HEK293 (cell line): ENCODE measurements at regions not wholly inside any gene's neighbourhood (a gene's known extent, or its start where the extent isn't known, plus 50 kb on each side); places are given as distances from the start of the nearest gene placed in this dataset.

ENCODE experiments used
- CTCF ChIA-PET: fragments of 350-600 bp; formaldehyde crosslinking; extraction: SDS; loops from one replicate; lab custom pipeline; 2021; ENCODE audit warnings: antibody characterized with exemption; lab: Yijun Ruan, JAX
- POLR2A ChIA-PET: fragments of 300-600 bp; formaldehyde crosslinking; extraction: SDS; loops from one replicate; lab custom pipeline; 2020; ENCODE audit warnings: antibody characterized with exemption, inconsistent platforms; lab: Yijun Ruan, JAX
- H3K27ac ChIP-seq: fragments of 200-500 bp; sonication (Bioruptor generic); 2 replicates; pipeline ENCODE4 v1.5.1; 2014; ENCODE audit warnings: low read depth, low read length, control low read depth, inconsistent platforms; ENCODE audit errors: extremely low read depth
- H3K36me3 ChIP-seq, 2 experiments: fragments of 200-500 bp in 1 of 2; sonication (Bioruptor generic) in 1 of 2; 1 replicate in 1 of 2; 2 replicates in 1 of 2; pipeline ENCODE4 v1.5.1; 2014 to 2017; ENCODE audit warnings: inconsistent platforms in 2 of 2, low read length in 2 of 2; ENCODE audit not compliant: control insufficient read depth in 2 of 2, insufficient read depth in 1 of 2
- H3K4me1 ChIP-seq: fragments of 200-500 bp; sonication (Bioruptor generic); 2 replicates; pipeline ENCODE4 v1.5.1; 2014; ENCODE audit warnings: mild to moderate bottlenecking, low read length, inconsistent platforms; ENCODE audit not compliant: control insufficient read depth, insufficient read depth
- H3K4me3 ChIP-seq: 2 replicates; pipeline ENCODE4 v1.5.1; 2011; ENCODE audit warnings: low read depth, mild to moderate bottlenecking, control low read depth, low read length, moderate library complexity
- H3K9me3 ChIP-seq: fragments of 200-500 bp; sonication (Bioruptor generic); 2 replicates; pipeline ENCODE4 v1.5.1; 2014; ENCODE audit warnings: low read depth, low read length, inconsistent platforms; ENCODE audit not compliant: control insufficient read depth, insufficient read depth
- INSM2 ChIP-seq: fragments of 450-650 bp; formaldehyde crosslinking; IDR thresholded peaks from 2 replicates; pipeline ENCODE4 v1.5.1; 2016; ENCODE audit warnings: missing biosample characterization, missing genetic modification characterization
- REPIN1 ChIP-seq: fragments of 450-650 bp; formaldehyde crosslinking; IDR thresholded peaks from 2 replicates; pipeline ENCODE4 v1.5.1; 2017; ENCODE audit warnings: missing biosample characterization, missing genetic modification characterization, low read depth
- SALL2 ChIP-seq: fragments of 450-650 bp; formaldehyde crosslinking; IDR thresholded peaks from 2 replicates; pipeline ENCODE4 v1.5.0; 2017; ENCODE audit warnings: missing biosample characterization, mild to moderate bottlenecking, missing genetic modification characterization, borderline replicate concordance
- SCRT1 ChIP-seq: fragments of 450-650 bp; formaldehyde crosslinking; IDR thresholded peaks from 2 replicates; pipeline ENCODE4 v1.5.1; 2016; ENCODE audit warnings: missing biosample characterization, missing genetic modification characterization, borderline replicate concordance
- TCF7L2 ChIP-seq: IDR thresholded peaks from 2 replicates; pipeline ENCODE4 v1.6.1; 2011; ENCODE audit warnings: low read depth, mild to moderate bottlenecking, inconsistent platforms, low read length, moderate library complexity, borderline replicate concordance
- ZNF121 ChIP-seq: fragments of 450-650 bp; formaldehyde crosslinking; IDR thresholded peaks from 2 replicates; pipeline ENCODE4 v1.5.1; 2016; ENCODE audit warnings: missing biosample characterization, missing genetic modification characterization
- ZNF133 ChIP-seq: fragments of 450-650 bp; formaldehyde crosslinking; IDR thresholded peaks from 2 replicates; pipeline ENCODE4 v1.5.1; 2016; ENCODE audit warnings: missing biosample characterization, missing genetic modification characterization
- ZNF280C ChIP-seq: fragments of 450-650 bp; formaldehyde crosslinking; IDR thresholded peaks from 2 replicates; pipeline ENCODE4 v1.5.1; 2016; ENCODE audit warnings: missing biosample characterization, missing genetic modification characterization
- ZNF350 ChIP-seq: fragments of 450-650 bp; formaldehyde crosslinking; IDR thresholded peaks from 2 replicates; pipeline ENCODE4 v1.5.0; 2017; ENCODE audit warnings: missing biosample characterization, mild to moderate bottlenecking, missing genetic modification characterization
- ZNF426 ChIP-seq: fragments of 450-650 bp; formaldehyde crosslinking; IDR thresholded peaks from 2 replicates; pipeline ENCODE4 v1.5.1; 2017; ENCODE audit warnings: missing biosample characterization, missing genetic modification characterization, mild to moderate bottlenecking, inconsistent platforms, moderate library complexity
- ZNF513 ChIP-seq: fragments of 450-650 bp; IDR thresholded peaks from 2 replicates; pipeline ENCODE4 v1.5.1; 2018; ENCODE audit warnings: missing biosample characterization, missing genetic modification characterization
- ZNF544 ChIP-seq: fragments of 450-650 bp; formaldehyde crosslinking; IDR thresholded peaks from 2 replicates; pipeline ENCODE4 v1.5.0; 2017; ENCODE audit warnings: missing biosample characterization, missing genetic modification characterization
- ZNF561 ChIP-seq: fragments of 450-650 bp; IDR thresholded peaks from 2 replicates; pipeline ENCODE4 v1.5.1; 2018; ENCODE audit warnings: missing biosample characterization, missing genetic modification characterization, borderline replicate concordance
- ZNF623 ChIP-seq: fragments of 450-650 bp; formaldehyde crosslinking; IDR thresholded peaks from 2 replicates; pipeline ENCODE4 v1.5.1; 2016; ENCODE audit warnings: missing biosample characterization, missing genetic modification characterization
- ZNF701 ChIP-seq: fragments of 450-650 bp; formaldehyde crosslinking; IDR thresholded peaks from 2 replicates; pipeline ENCODE4 v1.5.1; 2016; ENCODE audit warnings: missing biosample characterization, missing genetic modification characterization
- ZSCAN4 ChIP-seq: fragments of 450-650 bp; formaldehyde crosslinking; IDR thresholded peaks from 2 replicates; pipeline ENCODE4 v1.5.1; 2017; ENCODE audit warnings: missing biosample characterization, missing genetic modification characterization
- TF ChIP-seq, protein P1 (sequence below): fragments of 450-650 bp; formaldehyde crosslinking; IDR thresholded peaks from 2 replicates; pipeline ENCODE4 v1.5.1; 2016; ENCODE audit warnings: missing biosample characterization, missing genetic modification characterization, borderline replicate concordance
- TF ChIP-seq, protein P2 (sequence below): fragments of 450-650 bp; formaldehyde crosslinking; IDR thresholded peaks from 2 replicates; pipeline ENCODE4 v1.5.1; 2016; ENCODE audit warnings: missing biosample characterization, missing genetic modification characterization

DNA sequence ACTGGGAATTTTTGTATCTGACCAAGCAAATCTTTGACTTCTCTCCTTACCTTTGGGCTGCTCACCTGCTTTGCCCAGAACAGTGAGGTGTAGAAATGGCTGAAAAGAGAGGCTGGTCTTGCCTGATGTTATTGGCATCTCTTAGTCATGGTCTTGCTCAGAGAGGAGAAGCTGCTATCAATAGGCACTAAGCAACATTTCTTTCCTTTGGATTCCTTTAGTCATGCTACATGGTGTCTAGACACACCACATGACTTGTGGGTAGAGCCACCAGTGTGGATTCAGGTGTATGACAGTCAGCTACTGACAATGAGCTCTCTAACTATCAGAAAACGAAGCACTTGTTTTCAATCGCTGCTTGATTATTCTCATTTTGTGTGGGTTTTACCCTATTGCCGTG is 341.3 kb upstream of the DCC start:
- no peak for TF ChIP-seq ZNF280C
- no peak for TF ChIP-seq ZNF513
- no peak for TF ChIP-seq SCRT1 (tag by site-specific recombination)
- TF ChIP-seq ZNF133 (tag by site-specific recombination), result no peak
- no peak for TF ChIP-seq SALL2
- TF ChIP-seq ZNF544 (tag by site-specific recombination), result no peak
- TF ChIP-seq ZNF121 (tag by site-specific recombination), result no peak
- no peak for TF ChIP-seq ZNF701 (tag by site-specific recombination)
- TF ChIP-seq ZNF561 (tag by site-specific recombination), result no peak
- no peak for TF ChIP-seq TCF7L2
- TF ChIP-seq, protein P1, sequence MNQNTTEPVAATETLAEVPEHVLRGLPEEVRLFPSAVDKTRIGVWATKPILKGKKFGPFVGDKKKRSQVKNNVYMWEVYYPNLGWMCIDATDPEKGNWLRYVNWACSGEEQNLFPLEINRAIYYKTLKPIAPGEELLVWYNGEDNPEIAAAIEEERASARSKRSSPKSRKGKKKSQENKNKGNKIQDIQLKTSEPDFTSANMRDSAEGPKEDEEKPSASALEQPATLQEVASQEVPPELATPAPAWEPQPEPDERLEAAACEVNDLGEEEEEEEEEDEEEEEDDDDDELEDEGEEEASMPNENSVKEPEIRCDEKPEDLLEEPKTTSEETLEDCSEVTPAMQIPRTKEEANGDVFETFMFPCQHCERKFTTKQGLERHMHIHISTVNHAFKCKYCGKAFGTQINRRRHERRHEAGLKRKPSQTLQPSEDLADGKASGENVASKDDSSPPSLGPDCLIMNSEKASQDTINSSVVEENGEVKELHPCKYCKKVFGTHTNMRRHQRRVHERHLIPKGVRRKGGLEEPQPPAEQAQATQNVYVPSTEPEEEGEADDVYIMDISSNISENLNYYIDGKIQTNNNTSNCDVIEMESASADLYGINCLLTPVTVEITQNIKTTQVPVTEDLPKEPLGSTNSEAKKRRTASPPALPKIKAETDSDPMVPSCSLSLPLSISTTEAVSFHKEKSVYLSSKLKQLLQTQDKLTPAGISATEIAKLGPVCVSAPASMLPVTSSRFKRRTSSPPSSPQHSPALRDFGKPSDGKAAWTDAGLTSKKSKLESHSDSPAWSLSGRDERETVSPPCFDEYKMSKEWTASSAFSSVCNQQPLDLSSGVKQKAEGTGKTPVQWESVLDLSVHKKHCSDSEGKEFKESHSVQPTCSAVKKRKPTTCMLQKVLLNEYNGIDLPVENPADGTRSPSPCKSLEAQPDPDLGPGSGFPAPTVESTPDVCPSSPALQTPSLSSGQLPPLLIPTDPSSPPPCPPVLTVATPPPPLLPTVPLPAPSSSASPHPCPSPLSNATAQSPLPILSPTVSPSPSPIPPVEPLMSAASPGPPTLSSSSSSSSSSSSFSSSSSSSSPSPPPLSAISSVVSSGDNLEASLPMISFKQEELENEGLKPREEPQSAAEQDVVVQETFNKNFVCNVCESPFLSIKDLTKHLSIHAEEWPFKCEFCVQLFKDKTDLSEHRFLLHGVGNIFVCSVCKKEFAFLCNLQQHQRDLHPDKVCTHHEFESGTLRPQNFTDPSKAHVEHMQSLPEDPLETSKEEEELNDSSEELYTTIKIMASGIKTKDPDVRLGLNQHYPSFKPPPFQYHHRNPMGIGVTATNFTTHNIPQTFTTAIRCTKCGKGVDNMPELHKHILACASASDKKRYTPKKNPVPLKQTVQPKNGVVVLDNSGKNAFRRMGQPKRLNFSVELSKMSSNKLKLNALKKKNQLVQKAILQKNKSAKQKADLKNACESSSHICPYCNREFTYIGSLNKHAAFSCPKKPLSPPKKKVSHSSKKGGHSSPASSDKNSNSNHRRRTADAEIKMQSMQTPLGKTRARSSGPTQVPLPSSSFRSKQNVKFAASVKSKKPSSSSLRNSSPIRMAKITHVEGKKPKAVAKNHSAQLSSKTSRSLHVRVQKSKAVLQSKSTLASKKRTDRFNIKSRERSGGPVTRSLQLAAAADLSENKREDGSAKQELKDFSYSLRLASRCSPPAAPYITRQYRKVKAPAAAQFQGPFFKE, result no peak
- no peak for TF ChIP-seq REPIN1 (tag by site-specific recombination)
- no peak for TF ChIP-seq ZNF350 (tag by site-specific recombination)
- TF ChIP-seq INSM2 (tag by site-specific recombination), result no peak
- TF ChIP-seq ZNF426 (tag by site-specific recombination), result no peak
- TF ChIP-seq ZNF623, result no peak
- TF ChIP-seq ZSCAN4, result no peak
- TF ChIP-seq, protein P2, sequence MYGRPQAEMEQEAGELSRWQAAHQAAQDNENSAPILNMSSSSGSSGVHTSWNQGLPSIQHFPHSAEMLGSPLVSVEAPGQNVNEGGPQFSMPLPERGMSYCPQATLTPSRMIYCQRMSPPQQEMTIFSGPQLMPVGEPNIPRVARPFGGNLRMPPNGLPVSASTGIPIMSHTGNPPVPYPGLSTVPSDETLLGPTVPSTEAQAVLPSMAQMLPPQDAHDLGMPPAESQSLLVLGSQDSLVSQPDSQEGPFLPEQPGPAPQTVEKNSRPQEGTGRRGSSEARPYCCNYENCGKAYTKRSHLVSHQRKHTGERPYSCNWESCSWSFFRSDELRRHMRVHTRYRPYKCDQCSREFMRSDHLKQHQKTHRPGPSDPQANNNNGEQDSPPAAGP (tag by site-specific recombination), result no peak
- TF ChIP-seq, all 188 proteins: peak for 0
- POLR2A ChIA-PET, result no interaction called here
- no peak overlapping the region for H3K27ac ChIP-seq
- no peaks in the 10 kb centered on the region for H3K36me3 ChIP-seq
- H3K4me1 ChIP-seq, result no peaks in the 10 kb centered on the region
- CTCF ChIA-PET, result no interaction called here
- H3K4me3 ChIP-seq, result no peak overlapping the region
- H3K9me3 ChIP-seq, result no peaks in the 10 kb centered on the region
